HEK293T (cell line): ENCODE measurements at regions not wholly inside any gene's neighbourhood (a gene's known extent, or its start where the extent isn't known, plus 50 kb on each side); places are given as distances from the start of the nearest gene placed in this dataset.

ENCODE experiments used
- CTCF ChIA-PET: fragments of 350-600 bp; formaldehyde crosslinking; extraction: SDS; loops from one replicate; lab custom pipeline; 2021; ENCODE audit warnings: antibody characterized with exemption, inconsistent platforms; lab: Yijun Ruan, JAX
- POLR2A ChIA-PET: fragments of 350-600 bp; formaldehyde crosslinking; extraction: SDS; loops from one replicate; lab custom pipeline; 2020; ENCODE audit warnings: antibody characterized with exemption, inconsistent platforms; lab: Yijun Ruan, JAX
- DNase-seq: peaks from one replicate; pipeline ENCODE4 v3.0.0; 2012; ENCODE audit warnings: mixed read lengths; ENCODE audit errors: extremely low spot score
- ARNT ChIP-seq: fragments of 450-650 bp; IDR thresholded peaks from 2 replicates; pipeline ENCODE4 v1.6.1; 2017; ENCODE audit warnings: mild to moderate bottlenecking
- BHLHE40 ChIP-seq: fragments of 450-650 bp; IDR thresholded peaks from 2 replicates; pipeline ENCODE4 v1.6.1; 2016; ENCODE audit warnings: mild to moderate bottlenecking, moderate library complexity, borderline replicate concordance
- CTBP1 ChIP-seq: fragments of 450-650 bp; IDR thresholded peaks from 2 replicates; pipeline ENCODE4 v1.6.1; 2016; ENCODE audit warnings: borderline replicate concordance
- ELF4 ChIP-seq: fragments of 450-650 bp; IDR thresholded peaks from 2 replicates; pipeline ENCODE4 v1.6.1; 2017; ENCODE audit warnings: antibody characterized with exemption
- FOXA1 ChIP-seq: fragments of 450-650 bp; IDR thresholded peaks from 2 replicates; pipeline ENCODE4 v1.6.1; 2016; ENCODE audit warnings: mild to moderate bottlenecking
- FOXK2 ChIP-seq: fragments of 450-650 bp; IDR thresholded peaks from 2 replicates; pipeline ENCODE4 v1.6.1; 2016; ENCODE audit warnings: mild to moderate bottlenecking
- FOXM1 ChIP-seq: fragments of 450-650 bp; IDR thresholded peaks from 2 replicates; pipeline ENCODE4 v1.6.1; 2017; ENCODE audit warnings: mild to moderate bottlenecking, borderline replicate concordance
- HDGF ChIP-seq: fragments of 450-650 bp; IDR thresholded peaks from 2 replicates; pipeline ENCODE4 v1.6.1; 2017; ENCODE audit warnings: antibody characterized with exemption, borderline replicate concordance
- L3MBTL2 ChIP-seq: fragments of 450-650 bp; conservative IDR thresholded peaks from 2 replicates; pipeline ENCODE4 v1.6.1; 2016; ENCODE audit warnings: mild to moderate bottlenecking
- LEF1 ChIP-seq: fragments of 450-650 bp; IDR thresholded peaks from 2 replicates; pipeline ENCODE4 v1.6.1; 2017; ENCODE audit warnings: mild to moderate bottlenecking, borderline replicate concordance
- NFRKB ChIP-seq: fragments of 450-650 bp; IDR thresholded peaks from 2 replicates; pipeline ENCODE4 v1.6.1; 2016; ENCODE audit warnings: mild to moderate bottlenecking, moderate library complexity
- SP1 ChIP-seq: fragments of 450-650 bp; IDR thresholded peaks from 2 replicates; pipeline ENCODE4 v1.6.1; 2017
- SUZ12 ChIP-seq: fragments of 450-650 bp; IDR thresholded peaks from 2 replicates; pipeline ENCODE4 v1.6.1; 2016; ENCODE audit warnings: mild to moderate bottlenecking
- TARDBP ChIP-seq: fragments of 450-650 bp; IDR thresholded peaks from 2 replicates; pipeline ENCODE4 v1.6.1; 2016
- ZNF384 ChIP-seq: fragments of 450-650 bp; IDR thresholded peaks from 2 replicates; pipeline ENCODE4 v1.6.1; 2016
- TF ChIP-seq, protein P1 (sequence below): fragments of 450-650 bp; IDR thresholded peaks from 2 replicates; pipeline ENCODE4 v1.6.1; 2016

DNA sequence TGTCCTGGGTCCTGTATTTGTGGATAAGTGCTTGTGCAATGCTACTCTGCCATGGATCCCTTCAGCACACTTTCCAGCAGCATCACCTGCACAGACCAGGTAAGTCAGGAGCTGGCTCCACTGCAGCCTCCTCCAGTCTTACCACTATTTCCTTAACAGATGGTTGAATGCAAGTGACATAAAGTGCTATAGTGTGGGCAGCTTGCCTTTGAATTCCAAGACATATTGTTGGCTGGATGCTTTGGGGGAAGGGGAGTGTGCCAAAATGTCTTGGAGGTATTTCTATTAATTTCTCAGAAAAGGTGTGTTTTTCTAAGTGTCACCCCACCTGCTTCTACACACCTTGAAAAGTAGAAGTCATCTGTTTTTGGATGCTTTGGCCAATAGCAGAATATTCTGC, 352.2 kb upstream of the SUCLG2 start:
- ChIA-PET POLR2A (no interaction called here), CTCF (no interaction called here)
- no peak for DNase-seq
- no peak for TF ChIP-seq NFRKB
- TF ChIP-seq, protein P1, sequence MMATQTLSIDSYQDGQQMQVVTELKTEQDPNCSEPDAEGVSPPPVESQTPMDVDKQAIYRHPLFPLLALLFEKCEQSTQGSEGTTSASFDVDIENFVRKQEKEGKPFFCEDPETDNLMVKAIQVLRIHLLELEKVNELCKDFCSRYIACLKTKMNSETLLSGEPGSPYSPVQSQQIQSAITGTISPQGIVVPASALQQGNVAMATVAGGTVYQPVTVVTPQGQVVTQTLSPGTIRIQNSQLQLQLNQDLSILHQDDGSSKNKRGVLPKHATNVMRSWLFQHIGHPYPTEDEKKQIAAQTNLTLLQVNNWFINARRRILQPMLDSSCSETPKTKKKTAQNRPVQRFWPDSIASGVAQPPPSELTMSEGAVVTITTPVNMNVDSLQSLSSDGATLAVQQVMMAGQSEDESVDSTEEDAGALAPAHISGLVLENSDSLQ: no peak
- no peak for TF ChIP-seq ZNF384
- TF ChIP-seq SP1: no peak
- no peak for TF ChIP-seq CTBP1
- TF ChIP-seq ELF4: no peak
- no peak for TF ChIP-seq LEF1
- TF ChIP-seq ARNT: no peak
- no peak for TF ChIP-seq TARDBP
- TF ChIP-seq HDGF: no peak
- no peak for TF ChIP-seq BHLHE40
- no peak for TF ChIP-seq FOXA1
- no peak for TF ChIP-seq FOXK2
- no peak for TF ChIP-seq FOXM1
- TF ChIP-seq SUZ12: no peak
- TF ChIP-seq L3MBTL2: no peak

DNA sequence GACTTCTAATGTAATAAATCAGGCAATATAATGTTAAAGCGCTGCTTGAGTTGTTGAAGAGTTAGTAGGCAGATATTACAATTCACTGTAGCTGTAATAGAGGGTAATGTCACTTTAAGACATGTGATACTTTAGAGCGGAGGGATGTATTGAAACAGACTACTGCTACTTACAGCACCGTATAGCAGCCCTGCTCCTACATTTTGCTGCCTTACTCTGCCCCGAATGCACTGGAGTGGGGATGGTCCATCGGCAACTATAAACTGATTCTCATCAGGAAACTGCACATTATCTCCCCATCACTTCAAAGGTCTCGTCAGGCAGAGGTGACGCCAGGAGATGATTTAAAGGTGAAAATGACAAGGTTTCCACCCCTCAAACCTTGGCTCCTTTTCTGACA, 349.7 kb upstream of the SUCLG2 start:
- TF ChIP-seq, protein P1: no peak
- TF ChIP-seq BHLHE40 (no peak), SP1 (no peak), FOXA1 (no peak), ARNT (no peak), SUZ12 (no peak), ELF4 (no peak), ZNF384 (no peak), CTBP1 (no peak), HDGF (no peak)
- POLR2A ChIA-PET: no interaction called here
- peak; percentile 5 for DNase-seq
- CTCF ChIA-PET: no interaction called here

DNA sequence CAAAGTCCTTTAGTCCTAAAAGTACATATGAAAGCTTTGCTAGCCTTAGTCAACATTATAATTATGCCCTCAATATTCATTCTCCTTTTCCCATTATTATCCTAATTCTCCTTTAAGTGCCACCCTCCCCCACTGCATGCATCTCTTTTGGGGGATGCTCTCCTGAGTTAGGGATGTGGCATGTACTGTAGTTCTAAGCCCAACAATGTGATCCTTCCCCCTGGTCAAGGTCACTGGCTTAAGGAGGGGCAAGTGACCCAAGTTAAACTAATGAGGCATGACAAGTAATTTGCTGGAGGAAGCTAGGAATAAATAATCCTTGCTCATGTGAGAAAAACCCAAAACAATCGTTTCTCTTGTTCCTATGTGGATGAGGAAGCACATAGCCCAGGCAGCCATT, 343.9 kb upstream of the SUCLG2 start:
- CTCF ChIA-PET: no interaction called here
- no peak for TF ChIP-seq SP1
- no peak for DNase-seq
- POLR2A ChIA-PET: no interaction called here

DNA sequence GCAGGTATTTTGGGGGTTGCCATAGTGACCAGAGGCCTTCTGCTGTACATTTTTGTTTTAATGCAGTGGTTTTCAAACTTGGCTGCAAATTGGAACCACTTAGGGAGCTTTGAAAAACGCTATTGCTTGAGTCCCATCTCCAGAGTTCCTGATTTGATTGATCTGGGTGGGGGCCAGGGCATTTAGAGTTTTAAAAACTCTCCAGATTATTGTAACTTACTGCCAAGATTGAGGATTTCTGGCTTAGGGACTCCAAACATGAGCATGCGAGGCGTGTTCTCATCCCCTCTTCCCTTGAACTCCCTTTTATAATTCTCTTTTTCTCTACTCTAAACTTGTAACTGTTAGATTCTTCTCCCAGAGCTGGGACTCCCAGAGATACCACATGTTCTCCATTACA, 340.8 kb upstream of the SUCLG2 start:
- ChIA-PET POLR2A (no interaction called here), CTCF (no interaction called here)
- TF ChIP-seq ZNF384: no peak
- TF ChIP-seq FOXA1: no peak
- no peak for TF ChIP-seq FOXK2
- TF ChIP-seq, protein P1: no peak
- no peak for TF ChIP-seq BHLHE40
- TF ChIP-seq HDGF: no peak
- no peak for TF ChIP-seq SP1
- TF ChIP-seq LEF1: no peak
- TF ChIP-seq L3MBTL2: no peak
- no peak for TF ChIP-seq TARDBP
- no peak for TF ChIP-seq ARNT
- DNase-seq: no peak

DNA sequence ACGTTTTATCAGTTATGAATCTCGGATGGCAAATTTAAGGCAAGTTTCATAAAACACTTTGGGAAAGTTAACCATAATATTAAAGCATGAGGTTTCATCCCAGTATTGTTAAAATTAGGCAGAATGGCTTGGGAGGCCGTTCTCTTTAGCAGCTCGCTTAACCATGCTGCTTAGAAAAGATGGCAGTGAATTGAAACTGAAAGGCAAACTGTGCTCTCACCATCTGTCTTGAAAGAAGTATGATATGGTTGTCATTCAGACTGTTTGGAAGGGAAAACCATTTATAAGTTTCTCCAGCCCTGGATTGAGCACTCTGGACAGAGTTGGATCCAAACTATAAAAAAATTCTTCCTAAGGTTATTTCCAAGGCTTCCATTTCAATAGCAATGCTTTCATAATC, 332.3 kb upstream of the SUCLG2 start:
- POLR2A ChIA-PET: no interaction called here
- TF ChIP-seq ZNF384 (no peak), BHLHE40 (no peak), TARDBP (no peak), LEF1 (no peak), HDGF (no peak), FOXK2 (no peak), L3MBTL2 (no peak), CTBP1 (no peak), FOXM1 (no peak), NFRKB (no peak), ELF4 (no peak), ARNT (no peak), SUZ12 (no peak), FOXA1 (no peak), SP1 (no peak)
- TF ChIP-seq, protein P1: no peak
- CTCF ChIA-PET: no interaction called here
- no peak for DNase-seq

DNA sequence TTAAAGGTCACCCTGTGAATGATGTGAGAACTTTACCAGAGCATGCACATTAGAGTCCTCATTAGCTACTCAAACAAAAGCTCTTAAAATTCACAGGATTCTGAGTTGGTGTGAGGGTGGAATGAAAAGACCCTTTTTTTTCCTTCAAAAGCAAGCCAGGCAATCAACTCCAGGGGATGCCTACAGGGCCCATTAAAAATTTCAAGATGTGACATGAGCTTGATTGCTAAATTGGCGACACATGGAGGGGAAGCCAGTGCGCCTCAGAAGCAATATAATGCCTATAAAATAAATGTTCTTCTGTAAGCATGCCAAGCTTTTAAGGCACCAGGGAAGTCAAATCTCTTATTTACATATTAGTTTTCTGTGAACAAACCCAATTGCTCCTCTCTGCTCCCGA, 328.8 kb upstream of the SUCLG2 start:
- DNase-seq: no peak
- no peak for TF ChIP-seq L3MBTL2
- ChIA-PET POLR2A (no interaction called here), CTCF (no interaction called here)

DNA sequence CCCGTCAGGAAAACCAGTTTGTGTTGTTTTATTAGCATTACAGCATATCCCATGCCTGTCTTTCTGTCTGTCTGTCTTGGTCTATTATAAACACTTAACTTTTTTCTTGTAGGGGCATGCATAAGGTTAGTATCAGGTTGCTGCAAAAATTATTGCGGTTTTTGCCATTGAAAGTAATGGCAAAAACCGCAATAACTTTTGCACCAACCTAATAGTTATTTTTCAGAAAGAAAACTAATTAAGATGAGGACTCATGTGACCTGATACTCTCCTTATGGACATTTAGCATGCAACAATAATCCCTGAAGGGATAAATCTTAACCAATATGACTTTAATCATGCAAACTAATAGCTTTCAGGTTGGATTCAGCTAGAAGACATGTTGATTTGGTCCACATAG, 326.7 kb upstream of the SUCLG2 start:
- POLR2A ChIA-PET: no interaction called here
- CTCF ChIA-PET: no interaction called here

More for the DNA sequence above, 326.7 kb upstream of the SUCLG2 start:
- no peak for DNase-seq
- TF ChIP-seq ELF4: peak; percentile 89
- TF ChIP-seq HDGF: no peak
